GM12878 (cell line): ENCODE measurements at regions not wholly inside any gene's neighbourhood (a gene's known extent, or its start where the extent isn't known, plus 50 kb on each side); places are given as distances from the start of the nearest gene placed in this dataset.

ENCODE experiments used
- ATAC-seq: fragments of 200-7000 bp; cut with Tn5 transposase; 3 replicates; pipeline ENCODE4 v1.9.1; 2020; ENCODE audit warnings: mild to moderate bottlenecking, moderate library complexity
- BruUV-seq: library from RNA; stranded (reverse); fragments of 400-500 nt; replicated peaks from 2 replicates; lab custom pipeline; 2021; lab: Mats Ljungman, UMichigan
- CTCF ChIA-PET: fragments of 300-600 bp; sonication (Branson Sonifier 250); formaldehyde crosslinking; extraction: SDS; loops from one replicate; lab custom pipeline; 2021; ENCODE audit warnings: inconsistent platforms; lab: Yijun Ruan, JAX
- POLR2A ChIA-PET: fragments of 350-600 bp; formaldehyde crosslinking; extraction: SDS; loops from one replicate; lab custom pipeline; 2021; ENCODE audit warnings: inconsistent platforms; lab: Charles Lee
- RAD21 ChIA-PET: fragments of 300-600 bp; sonication (Branson Sonifier 250); formaldehyde crosslinking; loops from one replicate; lab custom pipeline; 2023; ENCODE audit warnings: antibody characterized with exemption; ENCODE audit not compliant: unreplicated experiment; lab: Charles Lee
- SMC1A ChIA-PET: fragments of 300-600 bp; sonication (Branson Sonifier 250); formaldehyde crosslinking; loops from one replicate; lab custom pipeline; 2023; ENCODE audit not compliant: unreplicated experiment, uncharacterized antibody; lab: Charles Lee
- DNase-seq: peaks from one replicate; pipeline ENCODE4 v3.0.0-alpha.2; 2011; ENCODE audit warnings: low read depth, low spot score
- FAIRE-seq: peaks from 3 replicates; lab custom pipeline; 2011; peaks lifted over from hg19 to GRCh38; lab: Jason Lieb, UNC
- H2AFZ ChIP-seq: 2 replicates; pipeline ENCODE4 v1.6.0; 2011; ENCODE audit warnings: low read depth, low read length, control low read depth; ENCODE audit not compliant: control insufficient read depth
- H3K27ac ChIP-seq: 2 replicates; pipeline ENCODE4 v1.5.1; 2011; ENCODE audit warnings: control low read depth; ENCODE audit not compliant: control insufficient read depth, insufficient read depth
- H3K27me3 ChIP-seq, 2 experiments: replicated peaks in 1 of 2; 2 replicates each; pipeline versions ENCODE4 v1.6.0 to v1.6.1; 2011; ENCODE audit warnings: low read length in 1 of 2; ENCODE audit not compliant: control insufficient read depth in 2 of 2, insufficient read depth in 2 of 2
- H3K36me3 ChIP-seq, 2 experiments: 2 replicates each; pipeline ENCODE4 v1.5.1; 2011; ENCODE audit warnings: low read length in 1 of 2; ENCODE audit not compliant: control insufficient read depth in 2 of 2, insufficient read depth in 2 of 2
- H3K4me1 ChIP-seq: 2 replicates; pipeline ENCODE4 v1.6.1; 2011; ENCODE audit warnings: mild to moderate bottlenecking, low read length, moderate library complexity, mixed read lengths; ENCODE audit not compliant: control insufficient read depth, insufficient read depth
- H3K4me2 ChIP-seq: 2 replicates; pipeline ENCODE4 v1.6.0; 2011; ENCODE audit warnings: control low read depth; ENCODE audit not compliant: control insufficient read depth, insufficient read depth
- H3K4me3 ChIP-seq: fragments of 200-600 bp; sonication (generic); 2 replicates; pipeline ENCODE4 v1.5.1; 2016
- H3K79me2 ChIP-seq: 2 replicates; pipeline ENCODE4 v1.6.0; 2011; ENCODE audit warnings: low read length; ENCODE audit not compliant: control insufficient read depth, insufficient read depth
- H3K9ac ChIP-seq: 2 replicates; pipeline ENCODE4 v1.8.0; 2011; ENCODE audit warnings: low read length, control low read depth, mixed read lengths; ENCODE audit not compliant: control insufficient read depth, insufficient read depth
- H3K9me3 ChIP-seq: replicated peaks from 3 replicates; pipeline ENCODE4 v1.5.1; 2011; ENCODE audit warnings: mild to moderate bottlenecking, low read length; ENCODE audit not compliant: control insufficient read depth, insufficient read depth
- H4K20me1 ChIP-seq: 2 replicates; pipeline ENCODE4 v1.6.0; 2011; ENCODE audit not compliant: control insufficient read depth, insufficient read depth
- ELK1 ChIP-seq: IDR thresholded peaks from 2 replicates; pipeline ENCODE4 v1.6.1; 2012; ENCODE audit warnings: low read depth, low read length, improper control_type of control experiment
- ETV6 ChIP-seq, 2 experiments: fragments of 450-650 bp in 1 of 2; IDR thresholded peaks in 1 of 2; conservative IDR thresholded peaks in 1 of 2; 2 replicates each; pipeline ENCODE4 v1.6.1; 2014; ENCODE audit warnings: antibody characterized with exemption in 1 of 2, borderline replicate concordance in 1 of 2, low read depth in 1 of 2, mild to moderate bottlenecking in 1 of 2, moderate library complexity in 1 of 2
- MAX ChIP-seq: IDR thresholded peaks from 2 replicates; pipeline ENCODE4 v1.6.1; 2012; ENCODE audit warnings: low read depth, low read length, improper control_type of control experiment
- NR2F1 ChIP-seq: fragments of 450-650 bp; conservative IDR thresholded peaks from 2 replicates; pipeline ENCODE4 v1.6.1; 2017; ENCODE audit warnings: mild to moderate bottlenecking
- PAX5 ChIP-seq: IDR thresholded peaks from 2 replicates; pipeline ENCODE4 v1.6.1; 2011; ENCODE audit warnings: low read depth, low read length, borderline replicate concordance
- SPI1 ChIP-seq: IDR thresholded peaks from 2 replicates; pipeline ENCODE4 v1.6.1; 2011; ENCODE audit warnings: low read depth, mild to moderate bottlenecking, low read length, moderate library complexity, borderline replicate concordance; ENCODE audit not compliant: insufficient read depth
- SREBF1 ChIP-seq: IDR thresholded peaks from 2 replicates; pipeline ENCODE4 v1.6.1; 2012; ENCODE audit warnings: mild to moderate bottlenecking, low read length
- SREBF2 ChIP-seq: IDR thresholded peaks from 2 replicates; pipeline ENCODE4 v1.6.1; 2012; ENCODE audit warnings: mild to moderate bottlenecking, low read length
- WGBS: methylation state at CpG from one replicate; pipeline ENCODE4 v1.1.6; 2016; ENCODE audit warnings: low lambda C conversion rate; ENCODE audit not compliant: insufficient replicate concordance, insufficient coverage; ENCODE audit errors: missing lambda C conversion rate; 5-methylcytosine and 5-hydroxymethylcytosine counted together
- in situ Hi-C: fragments of 300-500 bp; cut with MboI; formaldehyde crosslinking; loops from 9 replicates; pipeline ENCODE4 v1.14.3; 2018; ENCODE audit warnings: mixed read lengths
- intact Hi-C: fragments of 100-400 bp; cut with micrococcal nuclease; formaldehyde crosslinking; loops from one replicate; pipeline ENCODE4 v1.14.2; 2022; ENCODE audit not compliant: unreplicated experiment

DNA sequence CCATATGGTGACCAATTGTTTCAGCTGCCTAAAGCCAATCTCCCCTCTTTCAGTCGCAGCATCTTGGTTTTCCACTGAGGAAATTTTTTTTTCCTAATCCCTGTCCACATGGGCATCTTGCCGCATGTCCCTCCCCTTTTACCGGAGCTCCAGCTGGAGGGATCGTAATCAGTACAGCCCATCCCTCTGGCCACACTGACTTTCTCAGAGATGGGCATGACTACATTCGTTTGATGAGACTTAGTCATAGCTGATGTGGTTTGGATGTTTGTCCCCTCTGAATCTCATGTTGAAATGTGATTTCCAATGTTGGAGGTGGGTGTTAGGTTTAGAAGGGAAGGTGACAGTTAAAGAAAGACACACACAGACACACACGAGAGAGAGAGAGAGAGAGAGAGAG is 186.8 kb upstream of the CXCL12 start:
- BruUV-seq = no TSS peak
- in situ Hi-C loops (no loop called here), intact Hi-C loops (loop anchor here (10.0 kb wide), 1 partner anchor 283 kb away; no protein-coding TSS in a partner anchor)
- Histone ChIP-seq H4K20me1 (no peaks in the 10 kb centered on the region), H3K9me3 (no peaks in the 10 kb centered on the region), H3K79me2 (no peaks in the 10 kb centered on the region), H3K27ac (no peak overlapping the region), H3K9ac (no peak overlapping the region), H3K4me3 (no peak overlapping the region), H3K36me3 (no peaks in the 10 kb centered on the region), H3K4me2 (no peak overlapping the region), H3K4me1 (no peaks in the 10 kb centered on the region), H3K27me3 (no peaks in the 10 kb centered on the region), H2AFZ (no peak overlapping the region)
- ATAC-seq (no peak), DNase-seq (no peak), FAIRE-seq (no peak)
- ChIA-PET SMC1A (interaction anchor here (1.9 kb wide), 1 partner anchor 12 kb away, joined by 5 read pairs; no protein-coding TSS in a partner anchor), RAD21 (no interaction called here), POLR2A (no interaction called here), CTCF (no interaction called here)
- 46% methylated on average over 6 of the region's 6 CpGs for WGBS
- TF ChIP-seq NR2F1 (no peak), ELK1 (no peak), SPI1 (no peak), MAX (no peak), SREBF2 (no peak), PAX5 (no peak), SREBF1 (no peak), ETV6 (conservative IDR thresholded peaks at IDR 0.05 in 1 of 2, IDR thresholded peaks at IDR 0.05 in 1 of 2; ENCODE audit: borderline replicate concordance in 1 of 2, low read depth in 1 of 2) (no peak)
